ENCODE measurements at regions not wholly inside any gene's neighbourhood (a gene's known extent, or its start where the extent isn't known, plus 50 kb on each side); places are given as distances from the start of the nearest gene placed in this dataset.

DNA sequence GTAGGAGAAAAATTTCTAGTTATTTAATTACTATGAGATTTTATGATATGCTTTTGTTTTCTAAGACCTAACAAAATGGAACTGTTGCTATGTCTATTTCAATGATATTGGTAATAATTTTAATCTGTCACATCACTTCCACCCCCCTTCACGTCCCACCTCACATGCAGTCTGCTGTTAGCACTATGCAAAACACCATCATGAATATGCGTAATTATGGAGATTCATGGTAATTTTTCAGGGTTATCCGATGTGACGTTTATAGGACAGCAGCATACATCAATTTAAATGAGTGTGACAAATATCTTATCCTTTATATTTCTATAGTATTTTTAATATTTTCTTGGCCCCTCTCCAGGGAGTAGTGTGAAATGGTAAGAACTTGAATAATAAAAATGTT lies 283.8 kb upstream of the TMEM161B start:
- no peak overlapping the region for H3K14ac ChIP-seq (replicated peaks; ENCODE audit: low read depth, low read length)
- no peaks in the 10 kb centered on the region for H3K4me1 ChIP-seq (ENCODE audit: control insufficient read depth, insufficient read depth, low read length)
- TF ChIP-seq POLR2A (IDR thresholded peaks at IDR 0.05; ENCODE audit: low read depth, low read length) (no peak), MAZ (IDR thresholded peaks at IDR 0.05; ENCODE audit: borderline replicate concordance, low read depth, low read length) (no peak), SMC3 (IDR thresholded peaks at IDR 0.05; ENCODE audit: low read depth, low read length) (no peak), MAFK (IDR thresholded peaks at IDR 0.05; ENCODE audit: low read depth, low read length) (no peak), RAD21 (IDR thresholded peaks at IDR 0.05; ENCODE audit: low read length) (no peak), RCOR1 (IDR thresholded peaks at IDR 0.05; ENCODE audit: insufficient replicate concordance, low read length) (no peak), RFX5 (IDR thresholded peaks at IDR 0.05; ENCODE audit: low read depth, low read length) (no peak), BHLHE40 (IDR thresholded peaks at IDR 0.05; ENCODE audit: low read depth, low read length) (no peak), FOS (IDR thresholded peaks at IDR 0.05; ENCODE audit: low read depth, low read length) (no peak), NFE2L2 (IDR thresholded peaks at IDR 0.05; ENCODE audit: low read depth, low read length) (no peak), CEBPB (IDR thresholded peaks at IDR 0.05; ENCODE audit: low read depth, low read length) (no peak), CHD1 (IDR thresholded peaks at IDR 0.05; ENCODE audit: low read depth, low read length) (no peak), MXI1 (IDR thresholded peaks at IDR 0.05; ENCODE audit: borderline replicate concordance, low read depth, low read length) (no peak)
- TF ChIP-seq, protein P1, sequence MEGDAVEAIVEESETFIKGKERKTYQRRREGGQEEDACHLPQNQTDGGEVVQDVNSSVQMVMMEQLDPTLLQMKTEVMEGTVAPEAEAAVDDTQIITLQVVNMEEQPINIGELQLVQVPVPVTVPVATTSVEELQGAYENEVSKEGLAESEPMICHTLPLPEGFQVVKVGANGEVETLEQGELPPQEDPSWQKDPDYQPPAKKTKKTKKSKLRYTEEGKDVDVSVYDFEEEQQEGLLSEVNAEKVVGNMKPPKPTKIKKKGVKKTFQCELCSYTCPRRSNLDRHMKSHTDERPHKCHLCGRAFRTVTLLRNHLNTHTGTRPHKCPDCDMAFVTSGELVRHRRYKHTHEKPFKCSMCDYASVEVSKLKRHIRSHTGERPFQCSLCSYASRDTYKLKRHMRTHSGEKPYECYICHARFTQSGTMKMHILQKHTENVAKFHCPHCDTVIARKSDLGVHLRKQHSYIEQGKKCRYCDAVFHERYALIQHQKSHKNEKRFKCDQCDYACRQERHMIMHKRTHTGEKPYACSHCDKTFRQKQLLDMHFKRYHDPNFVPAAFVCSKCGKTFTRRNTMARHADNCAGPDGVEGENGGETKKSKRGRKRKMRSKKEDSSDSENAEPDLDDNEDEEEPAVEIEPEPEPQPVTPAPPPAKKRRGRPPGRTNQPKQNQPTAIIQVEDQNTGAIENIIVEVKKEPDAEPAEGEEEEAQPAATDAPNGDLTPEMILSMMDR (conservative IDR thresholded peaks at IDR 0.05; ENCODE audit: low read depth, low read length) = no peak
- TF ChIP-seq, protein P2, sequence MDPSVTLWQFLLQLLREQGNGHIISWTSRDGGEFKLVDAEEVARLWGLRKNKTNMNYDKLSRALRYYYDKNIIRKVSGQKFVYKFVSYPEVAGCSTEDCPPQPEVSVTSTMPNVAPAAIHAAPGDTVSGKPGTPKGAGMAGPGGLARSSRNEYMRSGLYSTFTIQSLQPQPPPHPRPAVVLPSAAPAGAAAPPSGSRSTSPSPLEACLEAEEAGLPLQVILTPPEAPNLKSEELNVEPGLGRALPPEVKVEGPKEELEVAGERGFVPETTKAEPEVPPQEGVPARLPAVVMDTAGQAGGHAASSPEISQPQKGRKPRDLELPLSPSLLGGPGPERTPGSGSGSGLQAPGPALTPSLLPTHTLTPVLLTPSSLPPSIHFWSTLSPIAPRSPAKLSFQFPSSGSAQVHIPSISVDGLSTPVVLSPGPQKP (IDR thresholded peaks at IDR 0.05; ENCODE audit: borderline replicate concordance, low read depth, low read length) = no peak
- TF ChIP-seq, protein P3, sequence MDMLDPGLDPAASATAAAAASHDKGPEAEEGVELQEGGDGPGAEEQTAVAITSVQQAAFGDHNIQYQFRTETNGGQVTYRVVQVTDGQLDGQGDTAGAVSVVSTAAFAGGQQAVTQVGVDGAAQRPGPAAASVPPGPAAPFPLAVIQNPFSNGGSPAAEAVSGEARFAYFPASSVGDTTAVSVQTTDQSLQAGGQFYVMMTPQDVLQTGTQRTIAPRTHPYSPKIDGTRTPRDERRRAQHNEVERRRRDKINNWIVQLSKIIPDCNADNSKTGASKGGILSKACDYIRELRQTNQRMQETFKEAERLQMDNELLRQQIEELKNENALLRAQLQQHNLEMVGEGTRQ (IDR thresholded peaks at IDR 0.05; ENCODE audit: low read depth, low read length) = no peak
- ChIA-PET CTCF (interaction anchor here (1.4 kb wide), 1 partner anchor 13 kb away, joined by 3 read pairs; no protein-coding TSS in a partner anchor), POLR2A (ENCODE audit: unreplicated experiment) (no interaction called here)
- no peak overlapping the region for H2BK5ac ChIP-seq (ENCODE audit: low read depth, low read length, poor library complexity, severe bottlenecking)
- H3K9me3 ChIP-seq (ENCODE audit: control insufficient read depth, insufficient read depth, low read length) = no peaks in the 10 kb centered on the region
- no peak overlapping the region for H4K8ac ChIP-seq (ENCODE audit: low read depth in 2 of 2, low read length in 2 of 2)
- no peak for ATAC-seq (ENCODE audit: low read depth)
- no peak overlapping the region for H2BK20ac ChIP-seq (ENCODE audit: low read depth, low read length)
- no peaks in the 10 kb centered on the region for H3K9me1 ChIP-seq (ENCODE audit: insufficient read depth, low read length)
- no peak overlapping the region for H2AK5ac ChIP-seq (ENCODE audit: low read depth, low read length)
- no peak overlapping the region for H3K18ac ChIP-seq (ENCODE audit: low read depth, low read length)
- intact Hi-C loops (cut with micrococcal nuclease) (no loop called here), dilution Hi-C loops (cut with HindIII; ENCODE audit: low sequenced_read_pairs, unreplicated experiment) (no loop called here), in situ Hi-C loops (cut with MboI; ENCODE audit: low sequenced_read_pairs) (no loop called here)
- no peak overlapping the region for H3K4me3 ChIP-seq (ENCODE audit: insufficient read depth, low read depth, low read length)
- no peak overlapping the region for H3K27ac ChIP-seq (ENCODE audit: insufficient read depth, low read length)
- H3K4ac ChIP-seq (ENCODE audit: low read depth, low read length) = no peak overlapping the region
- no peaks in the 10 kb centered on the region for H3K36me3 ChIP-seq (ENCODE audit: control insufficient read depth, insufficient read depth, low read length)
- no peak overlapping the region for H3K4me2 ChIP-seq (ENCODE audit: low read depth, low read length)
- H4K20me1 ChIP-seq (ENCODE audit: insufficient read depth, low read length) = no peaks in the 10 kb centered on the region
- H4K91ac ChIP-seq (ENCODE audit: insufficient read depth, low read depth, low read length) = no peak overlapping the region
- no peak overlapping the region for H2BK120ac ChIP-seq (ENCODE audit: low read depth, low read length)
- no TSS peak for BruUV-seq (replicated peaks)
- no peak overlapping the region for H2BK15ac ChIP-seq (ENCODE audit: low read depth, low read length)
- H3K9ac ChIP-seq (ENCODE audit: low read depth, low read length) = no peak overlapping the region
- no peak overlapping the region for H2AFZ ChIP-seq (replicated peaks; ENCODE audit: low read length, poor library complexity)
- no peak overlapping the region for H2AK9ac ChIP-seq (replicated peaks; ENCODE audit: low read depth, low read length, poor library complexity)
- H3K27me3 ChIP-seq (ENCODE audit: control insufficient read depth, insufficient read depth, low read length) = no peaks in the 10 kb centered on the region
- H3K56ac ChIP-seq (ENCODE audit: extremely low read depth, insufficient read depth, low read length) = no peak overlapping the region
- DNase-seq = no peak
- no peak overlapping the region for H4K5ac ChIP-seq (ENCODE audit: low read depth, low read length)
- no CpG with 5 or more reads among the region's 4 CpGs for WGBS, 2 experiments (ENCODE audit: extremely low coverage in 2 of 2, insufficient read length in 1 of 2)
- no peak overlapping the region for H3K23ac ChIP-seq (ENCODE audit: low read depth, low read length)
- H3K79me1 ChIP-seq (ENCODE audit: low read depth in 1 of 2, low read length in 2 of 2) = no peaks in the 10 kb centered on the region

Data from IMR-90 (cell line).